K562 (cell line): ENCODE measurements at regions not wholly inside any gene's neighbourhood (a gene's known extent, or its start where the extent isn't known, plus 50 kb on each side); places are given as distances from the start of the nearest gene placed in this dataset.

Experiments
- DDX20 ChIP-seq: fragments of 450-650 bp; IDR thresholded peaks from 2 replicates; pipeline ENCODE4 v1.6.1; 2016; ENCODE audit warnings: missing genetic modification characterization, low read depth, mild to moderate bottlenecking, missing compliant biosample characterization, moderate library complexity
- FIP1L1 ChIP-seq: fragments of 200-400 bp; formaldehyde crosslinking; IDR thresholded peaks from 2 replicates; pipeline ENCODE4 v1.6.1; 2018; ENCODE audit warnings: mild to moderate bottlenecking, low read depth, low read length; ENCODE audit not compliant: poor library complexity, severe bottlenecking
- RFX7 ChIP-seq: fragments of 250-450 bp; sonication (Bioruptor Pico); IDR thresholded peaks from 2 replicates; pipeline ENCODE4 v1.5.1; 2021; ENCODE audit warnings: mild to moderate bottlenecking
- SREBF2 ChIP-seq: sonication (generic); formaldehyde crosslinking; IDR thresholded peaks from 2 replicates; pipeline ENCODE4 v1.4.0; 2020; ENCODE audit warnings: mild to moderate bottlenecking, missing genetic modification reagents
- STAT5B ChIP-seq: fragments of 250-450 bp; sonication (Bioruptor Pico); IDR thresholded peaks from 2 replicates; pipeline ENCODE4 v1.8.0; 2021; ENCODE audit warnings: mild to moderate bottlenecking, inconsistent platforms
- ZNF696 ChIP-seq: fragments of 250-450 bp; sonication (Bioruptor Pico); conservative IDR thresholded peaks from 2 replicates; pipeline ENCODE4 v1.4.0; 2020; ENCODE audit warnings: mild to moderate bottlenecking, moderate library complexity
- TF ChIP-seq, protein P1 (sequence below): fragments of 250-450 bp; sonication (Bioruptor Pico); IDR thresholded peaks from 2 replicates; pipeline ENCODE4 v1.4.0; 2020; ENCODE audit warnings: mild to moderate bottlenecking, moderate library complexity
- TF ChIP-seq, protein P2 (sequence below): sonication (generic); formaldehyde crosslinking; IDR thresholded peaks from 2 replicates; pipeline ENCODE4 v1.8.1; 2022; ENCODE audit warnings: missing genetic modification reagents
- TF ChIP-seq, protein P3 (sequence below): sonication (generic); formaldehyde crosslinking; IDR thresholded peaks from 2 replicates; pipeline ENCODE4 v1.8.0; 2023; ENCODE audit warnings: mild to moderate bottlenecking, missing genetic modification reagents
- TF ChIP-seq, protein P4 (sequence below): sonication (generic); formaldehyde crosslinking; IDR thresholded peaks from 2 replicates; pipeline ENCODE4 v1.8.1; 2023; ENCODE audit warnings: mild to moderate bottlenecking, missing genetic modification reagents

DNA sequence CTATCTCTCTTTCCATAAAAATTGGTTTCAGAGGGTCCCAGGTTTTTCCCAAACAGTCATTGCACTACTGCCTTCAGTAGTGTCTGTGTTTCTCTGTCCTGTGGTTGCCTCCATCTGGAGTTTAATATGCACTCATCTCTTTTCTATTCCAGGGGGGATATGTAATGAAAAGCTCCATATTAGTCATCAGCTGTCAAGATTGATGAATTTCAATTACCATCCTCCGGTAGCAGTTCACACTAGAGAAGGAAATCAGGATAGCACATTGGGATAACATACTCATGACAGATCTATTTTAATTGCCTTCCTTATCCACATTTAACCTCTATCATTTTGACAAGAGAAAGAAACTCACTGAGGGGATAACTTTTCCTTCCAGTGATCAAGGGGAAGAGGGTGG, 589.0 kb upstream of the SEL1L start (continued):
- TF ChIP-seq, protein P1, sequence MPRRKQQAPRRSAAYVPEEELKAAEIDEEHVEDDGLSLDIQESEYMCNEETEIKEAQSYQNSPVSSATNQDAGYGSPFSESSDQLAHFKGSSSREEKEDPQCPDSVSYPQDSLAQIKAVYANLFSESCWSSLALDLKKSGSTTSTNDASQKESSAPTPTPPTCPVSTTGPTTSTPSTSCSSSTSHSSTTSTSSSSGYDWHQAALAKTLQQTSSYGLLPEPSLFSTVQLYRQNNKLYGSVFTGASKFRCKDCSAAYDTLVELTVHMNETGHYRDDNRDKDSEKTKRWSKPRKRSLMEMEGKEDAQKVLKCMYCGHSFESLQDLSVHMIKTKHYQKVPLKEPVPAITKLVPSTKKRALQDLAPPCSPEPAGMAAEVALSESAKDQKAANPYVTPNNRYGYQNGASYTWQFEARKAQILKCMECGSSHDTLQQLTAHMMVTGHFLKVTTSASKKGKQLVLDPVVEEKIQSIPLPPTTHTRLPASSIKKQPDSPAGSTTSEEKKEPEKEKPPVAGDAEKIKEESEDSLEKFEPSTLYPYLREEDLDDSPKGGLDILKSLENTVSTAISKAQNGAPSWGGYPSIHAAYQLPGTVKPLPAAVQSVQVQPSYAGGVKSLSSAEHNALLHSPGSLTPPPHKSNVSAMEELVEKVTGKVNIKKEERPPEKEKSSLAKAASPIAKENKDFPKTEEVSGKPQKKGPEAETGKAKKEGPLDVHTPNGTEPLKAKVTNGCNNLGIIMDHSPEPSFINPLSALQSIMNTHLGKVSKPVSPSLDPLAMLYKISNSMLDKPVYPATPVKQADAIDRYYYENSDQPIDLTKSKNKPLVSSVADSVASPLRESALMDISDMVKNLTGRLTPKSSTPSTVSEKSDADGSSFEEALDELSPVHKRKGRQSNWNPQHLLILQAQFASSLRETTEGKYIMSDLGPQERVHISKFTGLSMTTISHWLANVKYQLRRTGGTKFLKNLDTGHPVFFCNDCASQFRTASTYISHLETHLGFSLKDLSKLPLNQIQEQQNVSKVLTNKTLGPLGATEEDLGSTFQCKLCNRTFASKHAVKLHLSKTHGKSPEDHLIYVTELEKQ (CRISPR knock-in tag): no peak
- TF ChIP-seq, protein P2, sequence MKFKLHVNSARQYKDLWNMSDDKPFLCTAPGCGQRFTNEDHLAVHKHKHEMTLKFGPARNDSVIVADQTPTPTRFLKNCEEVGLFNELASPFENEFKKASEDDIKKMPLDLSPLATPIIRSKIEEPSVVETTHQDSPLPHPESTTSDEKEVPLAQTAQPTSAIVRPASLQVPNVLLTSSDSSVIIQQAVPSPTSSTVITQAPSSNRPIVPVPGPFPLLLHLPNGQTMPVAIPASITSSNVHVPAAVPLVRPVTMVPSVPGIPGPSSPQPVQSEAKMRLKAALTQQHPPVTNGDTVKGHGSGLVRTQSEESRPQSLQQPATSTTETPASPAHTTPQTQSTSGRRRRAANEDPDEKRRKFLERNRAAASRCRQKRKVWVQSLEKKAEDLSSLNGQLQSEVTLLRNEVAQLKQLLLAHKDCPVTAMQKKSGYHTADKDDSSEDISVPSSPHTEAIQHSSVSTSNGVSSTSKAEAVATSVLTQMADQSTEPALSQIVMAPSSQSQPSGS: no peak
- TF ChIP-seq SREBF2 (CRISPR knock-in tag): no peak
- no peak for TF ChIP-seq RFX7 (CRISPR knock-in tag)
- no peak for TF ChIP-seq FIP1L1
- TF ChIP-seq ZNF696: no peak
- no peak for TF ChIP-seq DDX20
- TF ChIP-seq, protein P3, sequence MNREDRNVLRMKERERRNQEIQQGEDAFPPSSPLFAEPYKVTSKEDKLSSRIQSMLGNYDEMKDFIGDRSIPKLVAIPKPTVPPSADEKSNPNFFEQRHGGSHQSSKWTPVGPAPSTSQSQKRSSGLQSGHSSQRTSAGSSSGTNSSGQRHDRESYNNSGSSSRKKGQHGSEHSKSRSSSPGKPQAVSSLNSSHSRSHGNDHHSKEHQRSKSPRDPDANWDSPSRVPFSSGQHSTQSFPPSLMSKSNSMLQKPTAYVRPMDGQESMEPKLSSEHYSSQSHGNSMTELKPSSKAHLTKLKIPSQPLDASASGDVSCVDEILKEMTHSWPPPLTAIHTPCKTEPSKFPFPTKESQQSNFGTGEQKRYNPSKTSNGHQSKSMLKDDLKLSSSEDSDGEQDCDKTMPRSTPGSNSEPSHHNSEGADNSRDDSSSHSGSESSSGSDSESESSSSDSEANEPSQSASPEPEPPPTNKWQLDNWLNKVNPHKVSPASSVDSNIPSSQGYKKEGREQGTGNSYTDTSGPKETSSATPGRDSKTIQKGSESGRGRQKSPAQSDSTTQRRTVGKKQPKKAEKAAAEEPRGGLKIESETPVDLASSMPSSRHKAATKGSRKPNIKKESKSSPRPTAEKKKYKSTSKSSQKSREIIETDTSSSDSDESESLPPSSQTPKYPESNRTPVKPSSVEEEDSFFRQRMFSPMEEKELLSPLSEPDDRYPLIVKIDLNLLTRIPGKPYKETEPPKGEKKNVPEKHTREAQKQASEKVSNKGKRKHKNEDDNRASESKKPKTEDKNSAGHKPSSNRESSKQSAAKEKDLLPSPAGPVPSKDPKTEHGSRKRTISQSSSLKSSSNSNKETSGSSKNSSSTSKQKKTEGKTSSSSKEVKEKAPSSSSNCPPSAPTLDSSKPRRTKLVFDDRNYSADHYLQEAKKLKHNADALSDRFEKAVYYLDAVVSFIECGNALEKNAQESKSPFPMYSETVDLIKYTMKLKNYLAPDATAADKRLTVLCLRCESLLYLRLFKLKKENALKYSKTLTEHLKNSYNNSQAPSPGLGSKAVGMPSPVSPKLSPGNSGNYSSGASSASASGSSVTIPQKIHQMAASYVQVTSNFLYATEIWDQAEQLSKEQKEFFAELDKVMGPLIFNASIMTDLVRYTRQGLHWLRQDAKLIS (CRISPR knock-in tag): no peak
- TF ChIP-seq, protein P4, sequence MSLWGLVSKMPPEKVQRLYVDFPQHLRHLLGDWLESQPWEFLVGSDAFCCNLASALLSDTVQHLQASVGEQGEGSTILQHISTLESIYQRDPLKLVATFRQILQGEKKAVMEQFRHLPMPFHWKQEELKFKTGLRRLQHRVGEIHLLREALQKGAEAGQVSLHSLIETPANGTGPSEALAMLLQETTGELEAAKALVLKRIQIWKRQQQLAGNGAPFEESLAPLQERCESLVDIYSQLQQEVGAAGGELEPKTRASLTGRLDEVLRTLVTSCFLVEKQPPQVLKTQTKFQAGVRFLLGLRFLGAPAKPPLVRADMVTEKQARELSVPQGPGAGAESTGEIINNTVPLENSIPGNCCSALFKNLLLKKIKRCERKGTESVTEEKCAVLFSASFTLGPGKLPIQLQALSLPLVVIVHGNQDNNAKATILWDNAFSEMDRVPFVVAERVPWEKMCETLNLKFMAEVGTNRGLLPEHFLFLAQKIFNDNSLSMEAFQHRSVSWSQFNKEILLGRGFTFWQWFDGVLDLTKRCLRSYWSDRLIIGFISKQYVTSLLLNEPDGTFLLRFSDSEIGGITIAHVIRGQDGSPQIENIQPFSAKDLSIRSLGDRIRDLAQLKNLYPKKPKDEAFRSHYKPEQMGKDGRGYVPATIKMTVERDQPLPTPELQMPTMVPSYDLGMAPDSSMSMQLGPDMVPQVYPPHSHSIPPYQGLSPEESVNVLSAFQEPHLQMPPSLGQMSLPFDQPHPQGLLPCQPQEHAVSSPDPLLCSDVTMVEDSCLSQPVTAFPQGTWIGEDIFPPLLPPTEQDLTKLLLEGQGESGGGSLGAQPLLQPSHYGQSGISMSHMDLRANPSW: no peak
- no peak for TF ChIP-seq STAT5B (CRISPR knock-in tag)
